A673 (cell line): ENCODE measurements at regions not wholly inside any gene's neighbourhood (a gene's known extent, or its start where the extent isn't known, plus 50 kb on each side); places are given as distances from the start of the nearest gene placed in this dataset.

Source experiments
- BruUV-seq: library from RNA; stranded (reverse); fragments of 400-500 nt; replicated peaks from 2 replicates; lab custom pipeline; 2021; lab: Mats Ljungman, UMichigan
- CTCF ChIA-PET: fragments of 300-600 bp; sonication (Branson Sonifier 250); formaldehyde crosslinking; loops from one replicate; lab custom pipeline; 2022; ENCODE audit warnings: antibody characterized with exemption; lab: Charles Lee
- POLR2A ChIA-PET: fragments of 300-600 bp; sonication (Branson Sonifier 250); formaldehyde crosslinking; loops from one replicate; lab custom pipeline; 2022; ENCODE audit warnings: antibody characterized with exemption; ENCODE audit not compliant: low non-redundant PET; lab: Charles Lee
- DNase-seq: peaks from one replicate; pipeline ENCODE4 v3.0.0-alpha.2; 2015; ENCODE audit warnings: low spot score
- H3K27ac ChIP-seq: fragments of 200-600 bp; sonication (generic); 2 replicates; pipeline ENCODE4 v1.5.1; 2016; ENCODE audit warnings: mixed run types, low read depth, mild to moderate bottlenecking, mixed read lengths, antibody characterized with exemption, low read length; ENCODE audit not compliant: poor library complexity, severe bottlenecking
- H3K27me3 ChIP-seq: fragments of 200-600 bp; sonication (generic); replicated peaks from 2 replicates; pipeline ENCODE4 v1.6.1; 2017; ENCODE audit warnings: mixed run types, low read depth, mild to moderate bottlenecking, mixed read lengths, antibody characterized with exemption, low read length; ENCODE audit not compliant: insufficient read depth, poor library complexity
- H3K36me3 ChIP-seq: fragments of 200-600 bp; sonication (generic); 2 replicates; pipeline ENCODE4 v1.6.1; 2016; ENCODE audit warnings: mixed run types, mild to moderate bottlenecking, mixed read lengths, antibody characterized with exemption, low read length; ENCODE audit not compliant: insufficient read depth, poor library complexity, severe bottlenecking
- H3K4me1 ChIP-seq: fragments of 200-600 bp; sonication (generic); 2 replicates; pipeline ENCODE4 v1.6.1; 2017; ENCODE audit warnings: mixed run types, mild to moderate bottlenecking, mixed read lengths, antibody characterized with exemption, low read length; ENCODE audit not compliant: insufficient read depth, poor library complexity, severe bottlenecking
- H3K4me3 ChIP-seq: fragments of 200-600 bp; sonication (generic); 2 replicates; pipeline ENCODE4 v1.5.1; 2016; ENCODE audit warnings: low read depth, mixed run types, mild to moderate bottlenecking, mixed read lengths, low read length; ENCODE audit not compliant: poor library complexity, severe bottlenecking
- H3K9me3 ChIP-seq: fragments of 200-600 bp; sonication (generic); 2 replicates; pipeline ENCODE4 v1.6.1; 2016; ENCODE audit warnings: mixed run types, low read depth, mild to moderate bottlenecking, mixed read lengths, antibody characterized with exemption, low read length; ENCODE audit not compliant: poor library complexity, severe bottlenecking
- EZH2 ChIP-seq: fragments of 200-600 bp; sonication (generic); IDR thresholded peaks from 2 replicates; pipeline ENCODE4 v1.6.1; 2017; ENCODE audit warnings: borderline replicate concordance, low read depth, mild to moderate bottlenecking, mixed read lengths, antibody characterized with exemption, low read length; ENCODE audit not compliant: poor library complexity, severe bottlenecking
- intact Hi-C: fragments of 100-400 bp; cut with micrococcal nuclease; formaldehyde crosslinking; loops from one replicate; pipeline ENCODE4 v1.10.0; 2022; ENCODE audit not compliant: unreplicated experiment
- TF ChIP-seq, protein P1 (sequence below): fragments of 300-800, 200-600 bp; sonication (generic); conservative IDR thresholded peaks from 2 replicates; pipeline ENCODE4 v1.5.1; 2017; ENCODE audit warnings: low read depth, mild to moderate bottlenecking, antibody characterized with exemption, low read length, moderate library complexity, mixed read lengths

DNA sequence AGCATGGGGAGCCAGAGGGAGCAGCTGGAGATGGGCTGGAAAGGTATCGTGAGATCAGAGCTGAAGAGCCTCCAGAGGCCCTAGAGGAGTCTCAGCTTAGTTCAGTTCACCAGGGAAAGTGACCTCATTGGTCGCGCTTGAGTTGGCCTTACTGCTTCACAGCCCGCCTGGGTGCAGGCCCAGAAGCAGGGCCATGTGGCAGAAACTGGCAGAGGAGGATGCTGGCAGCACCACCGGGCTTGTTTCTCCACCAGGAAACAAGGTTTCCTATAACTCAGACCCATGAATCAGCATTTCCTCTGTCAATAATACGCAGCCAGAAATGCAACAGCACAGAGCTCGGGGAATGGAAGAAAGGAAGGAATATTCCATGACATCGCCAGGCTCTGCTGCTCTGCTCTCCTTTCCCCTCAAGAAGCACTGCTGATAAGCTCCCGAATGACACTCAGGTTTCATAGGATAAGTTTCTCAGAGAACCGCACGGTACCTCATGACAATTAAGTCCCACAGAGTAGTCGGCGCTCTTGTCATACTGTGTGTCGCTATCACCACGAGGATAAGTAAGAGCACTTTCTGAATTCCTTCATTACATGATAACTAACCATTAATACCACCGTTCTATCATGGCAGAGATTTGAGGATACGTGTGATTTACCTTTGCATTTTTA, 147.1 kb upstream of the LPP start:
- POLR2A ChIA-PET = no interaction called here
- Histone ChIP-seq H3K27ac (no peak overlapping the region), H3K36me3 (no peaks in the 10 kb centered on the region), H3K27me3 (no peaks in the 10 kb centered on the region), H3K4me3 (no peak overlapping the region), H3K9me3 (no peaks in the 10 kb centered on the region), H3K4me1 (peaks cover 12% of the 10 kb centered on the region)
- CTCF ChIA-PET = no interaction called here
- TF ChIP-seq, protein P1, sequence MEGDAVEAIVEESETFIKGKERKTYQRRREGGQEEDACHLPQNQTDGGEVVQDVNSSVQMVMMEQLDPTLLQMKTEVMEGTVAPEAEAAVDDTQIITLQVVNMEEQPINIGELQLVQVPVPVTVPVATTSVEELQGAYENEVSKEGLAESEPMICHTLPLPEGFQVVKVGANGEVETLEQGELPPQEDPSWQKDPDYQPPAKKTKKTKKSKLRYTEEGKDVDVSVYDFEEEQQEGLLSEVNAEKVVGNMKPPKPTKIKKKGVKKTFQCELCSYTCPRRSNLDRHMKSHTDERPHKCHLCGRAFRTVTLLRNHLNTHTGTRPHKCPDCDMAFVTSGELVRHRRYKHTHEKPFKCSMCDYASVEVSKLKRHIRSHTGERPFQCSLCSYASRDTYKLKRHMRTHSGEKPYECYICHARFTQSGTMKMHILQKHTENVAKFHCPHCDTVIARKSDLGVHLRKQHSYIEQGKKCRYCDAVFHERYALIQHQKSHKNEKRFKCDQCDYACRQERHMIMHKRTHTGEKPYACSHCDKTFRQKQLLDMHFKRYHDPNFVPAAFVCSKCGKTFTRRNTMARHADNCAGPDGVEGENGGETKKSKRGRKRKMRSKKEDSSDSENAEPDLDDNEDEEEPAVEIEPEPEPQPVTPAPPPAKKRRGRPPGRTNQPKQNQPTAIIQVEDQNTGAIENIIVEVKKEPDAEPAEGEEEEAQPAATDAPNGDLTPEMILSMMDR = no peak
- TF ChIP-seq EZH2 = no peak
- intact Hi-C loops = no loop called here
- DNase-seq = no peak
- BruUV-seq = no TSS peak

DNA sequence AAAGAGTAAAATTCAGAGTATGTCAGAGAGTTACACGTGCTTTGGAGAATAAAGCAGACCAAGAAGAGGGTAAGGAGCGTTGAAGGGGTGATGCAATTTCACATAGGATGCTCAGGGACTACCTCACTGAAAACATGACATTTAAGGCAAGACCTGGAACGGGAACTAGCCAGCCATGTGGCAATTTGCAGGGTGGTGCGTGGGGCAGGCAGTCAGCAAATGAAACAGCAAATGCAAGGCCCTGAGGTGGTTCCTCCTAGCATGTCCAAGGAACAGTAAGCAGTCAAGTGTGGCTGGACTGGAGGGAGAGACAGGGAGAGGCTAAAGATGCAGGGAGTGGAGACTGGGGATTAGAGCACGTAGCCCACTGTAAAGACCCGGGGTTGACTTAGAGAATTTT, 146.1 kb upstream of the LPP start:
- CTCF ChIA-PET = no interaction called here
- Histone ChIP-seq H3K9me3 (no peaks in the 10 kb centered on the region), H3K4me1 (peaks cover 12% of the 10 kb centered on the region), H3K4me3 (no peak overlapping the region), H3K27ac (no peak overlapping the region), H3K27me3 (no peaks in the 10 kb centered on the region), H3K36me3 (no peaks in the 10 kb centered on the region)
- no TSS peak for BruUV-seq
- no peak for DNase-seq
- TF ChIP-seq, protein P1 = no peak
- no peak for TF ChIP-seq EZH2
- POLR2A ChIA-PET = no interaction called here
- intact Hi-C loops = no loop called here

DNA sequence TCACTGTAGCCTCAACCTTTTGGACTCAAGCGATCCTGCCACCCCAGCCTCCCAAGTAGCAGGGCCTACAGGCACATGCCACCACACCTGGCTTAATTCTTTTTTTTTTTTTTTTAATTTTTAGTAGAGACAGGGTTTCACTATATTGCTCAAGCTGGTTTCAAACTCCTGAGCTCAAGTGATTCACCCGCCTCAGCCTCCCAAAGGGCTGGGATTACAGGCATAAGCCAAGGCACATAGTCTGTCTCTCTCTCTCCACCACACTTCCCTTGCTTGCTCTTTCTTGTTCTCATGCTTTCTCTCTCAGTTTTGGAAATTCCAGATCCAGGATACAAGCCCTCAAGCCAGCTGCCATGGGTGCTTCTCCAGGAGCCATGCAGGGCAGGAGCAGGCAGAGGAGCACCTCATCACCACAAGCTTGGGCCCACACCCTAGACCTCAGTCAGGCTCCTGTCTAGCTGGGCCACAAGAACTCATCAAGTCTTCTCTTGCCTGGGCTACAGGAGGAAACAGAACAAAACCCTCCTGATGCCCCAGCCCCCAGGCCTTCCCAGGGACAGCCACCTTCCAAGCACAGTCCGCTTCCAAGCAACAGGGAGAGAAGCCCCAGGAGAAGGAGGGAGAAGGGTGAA, 145.3 kb upstream of the LPP start:
- BruUV-seq = no TSS peak
- Histone ChIP-seq H3K4me1 (peaks cover 7% of the 10 kb centered on the region), H3K27me3 (no peaks in the 10 kb centered on the region), H3K36me3 (no peaks in the 10 kb centered on the region), H3K27ac (no peak overlapping the region), H3K9me3 (no peaks in the 10 kb centered on the region), H3K4me3 (no peak overlapping the region)
- DNase-seq = no peak
- intact Hi-C loops = no loop called here
- ChIA-PET CTCF (no interaction called here), POLR2A (interaction anchor here (0.6 kb wide), 1 partner anchor 266 kb away, joined by 7 read pairs; no protein-coding TSS in a partner anchor)
- TF ChIP-seq EZH2 = no peak
- TF ChIP-seq, protein P1 = no peak
